Mesenchymal stem cell (in vitro differentiated cells and primary cell): ENCODE measurements at regions not wholly inside any gene's neighbourhood (a gene's known extent, or its start where the extent isn't known, plus 50 kb on each side); places are given as distances from the start of the nearest gene placed in this dataset.

Experiments used
- DNase-seq: peaks from one replicate; pipeline ENCODE4 v3.0.0-alpha.2; 2013
- H2AFZ ChIP-seq: one replicate; pipeline ENCODE4 v1.6.1; 2013; ENCODE audit warnings: low read depth, mild to moderate bottlenecking, control low read depth, inconsistent platforms, low read length, moderate library complexity
- H2AK5ac ChIP-seq: 2 replicates; pipeline ENCODE4 v1.6.1; 2013; ENCODE audit warnings: low read length, moderate library complexity, mild to moderate bottlenecking, inconsistent platforms; ENCODE audit not compliant: severe bottlenecking
- H2BK120ac ChIP-seq: one replicate; pipeline ENCODE4 v1.6.1; 2013; ENCODE audit warnings: low read depth, mild to moderate bottlenecking, inconsistent platforms, low read length, moderate library complexity
- H2BK12ac ChIP-seq, 2 experiments: one replicate each; pipeline ENCODE4 v1.6.1; 2013; ENCODE audit warnings: inconsistent platforms in 2 of 2, low read length in 2 of 2, mild to moderate bottlenecking in 2 of 2, moderate library complexity in 2 of 2, control low read depth in 1 of 2
- H2BK15ac ChIP-seq: one replicate; pipeline ENCODE4 v1.6.1; 2013; ENCODE audit warnings: mild to moderate bottlenecking, low read depth, inconsistent platforms; ENCODE audit not compliant: poor library complexity, severe bottlenecking
- H2BK5ac ChIP-seq: 2 replicates; pipeline ENCODE4 v1.6.1; 2013; ENCODE audit warnings: low read depth, mild to moderate bottlenecking, low read length, control low read depth, inconsistent platforms; ENCODE audit not compliant: poor library complexity, severe bottlenecking
- H3K14ac ChIP-seq, 2 experiments: one replicate each; pipeline ENCODE4 v1.6.1; 2013; ENCODE audit warnings: inconsistent platforms in 2 of 2, low read length in 2 of 2, control low read depth in 1 of 2, mild to moderate bottlenecking in 1 of 2, moderate library complexity in 1 of 2
- H3K18ac ChIP-seq, 2 experiments: one replicate each; pipeline ENCODE4 v1.6.1; 2013; ENCODE audit warnings: inconsistent platforms in 2 of 2, low read length in 2 of 2, control low read depth in 1 of 2, low read depth in 1 of 2, mild to moderate bottlenecking in 1 of 2
- H3K23ac ChIP-seq, 2 experiments: one replicate each; pipeline ENCODE4 v1.6.1; 2013; ENCODE audit warnings: inconsistent platforms in 2 of 2, low read length in 2 of 2, mild to moderate bottlenecking in 2 of 2, moderate library complexity in 2 of 2, control low read depth in 1 of 2
- H3K27ac ChIP-seq: 2 replicates; pipeline ENCODE4 v1.5.1; 2013; ENCODE audit warnings: mild to moderate bottlenecking, moderate library complexity, low read length, control low read depth, inconsistent platforms; ENCODE audit not compliant: poor library complexity, severe bottlenecking
- H3K27me3 ChIP-seq, 2 experiments: 2 replicates each; pipeline versions ENCODE4 v1.6.1 to v1.7.0; 2013; ENCODE audit warnings: low read length in 2 of 2, mild to moderate bottlenecking in 2 of 2, moderate library complexity in 2 of 2, control low read depth in 1 of 2, inconsistent platforms in 1 of 2; ENCODE audit not compliant: control insufficient read depth in 1 of 2, insufficient read depth in 1 of 2
- H3K36me3 ChIP-seq, 2 experiments: 2 replicates each; pipeline versions ENCODE4 v1.6.1 to v1.7.0; 2013; ENCODE audit warnings: low read length in 2 of 2, control low read depth in 1 of 2, inconsistent platforms in 1 of 2, low read depth in 1 of 2, mild to moderate bottlenecking in 1 of 2; ENCODE audit not compliant: insufficient read depth in 2 of 2, control insufficient read depth in 1 of 2
- H3K4ac ChIP-seq, 2 experiments: one replicate each; pipeline ENCODE4 v1.6.1; 2013; ENCODE audit warnings: inconsistent platforms in 2 of 2, low read length in 2 of 2, mild to moderate bottlenecking in 2 of 2, moderate library complexity in 2 of 2, control low read depth in 1 of 2, low read depth in 1 of 2
- H3K4me1 ChIP-seq: 2 replicates; pipeline ENCODE4 v1.6.1; 2013; ENCODE audit warnings: low read depth, low read length, control low read depth; ENCODE audit not compliant: control insufficient read depth, insufficient read depth
- H3K4me2 ChIP-seq: 2 replicates; pipeline ENCODE4 v1.6.1; 2013; ENCODE audit warnings: low read length, mild to moderate bottlenecking, inconsistent platforms; ENCODE audit not compliant: poor library complexity, severe bottlenecking
- H3K4me3 ChIP-seq, 2 experiments: 2 replicates each; pipeline versions ENCODE4 v1.5.1 to v1.7.0; 2013; ENCODE audit warnings: low read length in 2 of 2, mild to moderate bottlenecking in 2 of 2, control low read depth in 1 of 2, low read depth in 1 of 2; ENCODE audit not compliant: insufficient read depth in 1 of 2
- H3K79me1 ChIP-seq: replicated peaks from 2 replicates; pipeline ENCODE4 v1.6.1; 2013; ENCODE audit warnings: mild to moderate bottlenecking, control low read depth, low read length, inconsistent platforms; ENCODE audit not compliant: poor library complexity, severe bottlenecking
- H3K9ac ChIP-seq: 2 replicates; pipeline ENCODE4 v1.7.0; 2013; ENCODE audit warnings: mild to moderate bottlenecking, low read length, moderate library complexity
- H3K9me3 ChIP-seq: 2 replicates; pipeline ENCODE4 v1.7.0; 2013; ENCODE audit warnings: mild to moderate bottlenecking, low read length; ENCODE audit not compliant: control insufficient read depth
- H4K8ac ChIP-seq: one replicate; pipeline ENCODE4 v1.6.1; 2013; ENCODE audit warnings: inconsistent platforms, mild to moderate bottlenecking, low read length, moderate library complexity
- H4K91ac ChIP-seq: one replicate; pipeline ENCODE4 v1.6.1; 2013; ENCODE audit warnings: mild to moderate bottlenecking, low read length, inconsistent platforms
- WGBS: methylation state at CpG from one replicate; pipeline ENCODE4 v1.1.7; 2013; ENCODE audit warnings: mixed read lengths; 5-methylcytosine and 5-hydroxymethylcytosine counted together

DNA sequence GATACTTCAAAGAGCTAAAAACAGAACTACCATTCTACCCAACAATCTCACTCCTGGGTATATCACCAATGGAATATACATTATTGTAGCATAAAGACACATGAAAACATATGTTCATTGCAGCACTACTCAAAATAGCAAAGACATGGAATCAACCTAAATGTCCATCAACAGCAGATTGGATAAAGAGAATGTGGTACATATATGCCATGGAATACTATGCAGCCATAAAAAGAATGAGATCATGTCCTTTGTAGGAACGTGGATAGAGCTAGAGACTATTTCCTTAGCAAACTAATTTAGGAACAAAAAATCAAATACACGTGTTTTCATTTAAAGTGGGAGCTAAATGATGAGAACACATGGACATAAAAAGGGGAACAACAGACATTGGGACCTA is 247.9 kb upstream of the VLDLR start:
- H3K79me1 ChIP-seq = no peaks in the 10 kb centered on the region
- no peak overlapping the region for H2AK5ac ChIP-seq
- no peak overlapping the region for H3K4me2 ChIP-seq
- no peak overlapping the region for H3K4ac ChIP-seq
- WGBS = no CpG with 5 or more reads among the region's 2 CpGs
- H3K9ac ChIP-seq = no peak overlapping the region
- H3K4me3 ChIP-seq = no peak overlapping the region
- H4K8ac ChIP-seq = no peak overlapping the region
- H3K9me3 ChIP-seq = peaks cover 12% of the 10 kb centered on the region
- no peak overlapping the region for H3K27ac ChIP-seq
- H3K36me3 ChIP-seq = no peaks in the 10 kb centered on the region
- no peak overlapping the region for H3K14ac ChIP-seq
- H3K4me1 ChIP-seq = no peaks in the 10 kb centered on the region
- no peak overlapping the region for H2BK15ac ChIP-seq
- H2AFZ ChIP-seq = no peak overlapping the region
- no peak for DNase-seq
- no peak overlapping the region for H3K18ac ChIP-seq
- H2BK5ac ChIP-seq = no peak overlapping the region
- no peak overlapping the region for H2BK120ac ChIP-seq
- no peak overlapping the region for H3K23ac ChIP-seq
- H4K91ac ChIP-seq = no peak overlapping the region
- peaks cover 0 to 3% of the 10 kb centered on the region in 2 experiments for H3K27me3 ChIP-seq
- H2BK12ac ChIP-seq = no peak overlapping the region

DNA sequence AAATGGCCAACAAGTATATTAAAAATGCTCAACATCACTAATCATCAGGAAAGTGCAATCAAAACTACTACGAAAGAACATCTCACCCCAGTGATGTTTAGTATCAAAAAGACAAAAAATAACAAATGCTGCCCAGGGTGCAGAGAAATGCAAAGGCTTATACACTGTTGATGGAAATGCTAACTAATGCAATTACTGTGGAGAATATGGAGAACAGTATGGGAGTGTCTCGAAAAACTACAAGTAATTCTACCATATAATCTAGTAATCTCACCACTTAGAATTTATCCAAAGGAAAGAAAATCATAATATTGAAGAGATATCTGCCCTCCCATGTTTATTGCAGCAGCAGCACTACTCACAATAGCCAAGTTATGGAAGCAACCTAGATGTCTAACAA is 246.5 kb upstream of the VLDLR start:
- H3K4me3 ChIP-seq = no peak overlapping the region
- H3K14ac ChIP-seq = no peak overlapping the region
- H3K4ac ChIP-seq = no peak overlapping the region
- WGBS = no CpG with 5 or more reads among the region's 2 CpGs
- no peak overlapping the region for H3K4me2 ChIP-seq
- H3K23ac ChIP-seq = no peak overlapping the region
- H2AK5ac ChIP-seq = no peak overlapping the region
- H2BK15ac ChIP-seq = no peak overlapping the region
- H3K9ac ChIP-seq = no peak overlapping the region
- H3K27ac ChIP-seq = no peak overlapping the region
- H3K18ac ChIP-seq = no peak overlapping the region
- H3K4me1 ChIP-seq = no peaks in the 10 kb centered on the region
- no peak overlapping the region for H4K91ac ChIP-seq
- no peak overlapping the region for H4K8ac ChIP-seq
- H2BK120ac ChIP-seq = no peak overlapping the region
- H2AFZ ChIP-seq = no peak overlapping the region
- peaks cover 12% of the 10 kb centered on the region for H3K9me3 ChIP-seq
- no peak for DNase-seq
- H3K79me1 ChIP-seq = no peaks in the 10 kb centered on the region
- no peak overlapping the region for H2BK5ac ChIP-seq
- no peaks in the 10 kb centered on the region for H3K36me3 ChIP-seq
- H3K27me3 ChIP-seq = peaks cover 0 to 3% of the 10 kb centered on the region in 2 experiments
- no peak overlapping the region for H2BK12ac ChIP-seq

DNA sequence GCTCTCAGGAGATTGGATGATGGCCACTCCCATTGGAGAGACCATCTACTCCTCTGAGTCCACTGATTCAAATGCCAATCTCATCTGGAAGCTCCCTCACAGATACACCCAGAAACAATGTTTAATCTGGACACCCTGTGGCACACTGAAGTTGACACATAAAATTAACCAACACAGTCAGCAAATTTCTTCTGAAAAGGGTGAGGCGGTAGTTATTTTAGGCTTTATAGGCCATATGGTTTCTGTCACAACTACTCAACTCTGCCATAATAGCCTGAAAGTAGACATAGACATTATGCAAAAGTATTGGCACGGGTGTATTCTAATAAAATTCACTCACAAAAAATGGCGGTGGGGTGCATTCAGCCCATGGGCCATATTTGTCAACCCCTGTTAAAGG is 244.5 kb upstream of the VLDLR start:
- no peak overlapping the region for H4K91ac ChIP-seq
- no peaks in the 10 kb centered on the region for H3K36me3 ChIP-seq
- no peak overlapping the region for H3K18ac ChIP-seq
- H3K79me1 ChIP-seq = no peaks in the 10 kb centered on the region
- DNase-seq = no peak
- no peak overlapping the region for H4K8ac ChIP-seq
- peaks cover 12% of the 10 kb centered on the region for H3K9me3 ChIP-seq
- H2AFZ ChIP-seq = no peak overlapping the region
- H3K27ac ChIP-seq = no peak overlapping the region
- no peak overlapping the region for H2BK120ac ChIP-seq
- H2BK12ac ChIP-seq = no peak overlapping the region
- no peak overlapping the region for H3K4ac ChIP-seq
- no peak overlapping the region for H3K23ac ChIP-seq
- no peak overlapping the region for H3K14ac ChIP-seq
- no peaks in the 10 kb centered on the region for H3K4me1 ChIP-seq
- no peak overlapping the region for H3K4me2 ChIP-seq
- no peak overlapping the region for H3K4me3 ChIP-seq
- no peak overlapping the region for H2BK15ac ChIP-seq
- no peak overlapping the region for H3K9ac ChIP-seq
- WGBS = 75% methylated on average over 2 of the region's 3 CpGs
- H2BK5ac ChIP-seq = no peak overlapping the region
- H2AK5ac ChIP-seq = no peak overlapping the region
- peaks cover 0 to 3% of the 10 kb centered on the region in 2 experiments for H3K27me3 ChIP-seq

DNA sequence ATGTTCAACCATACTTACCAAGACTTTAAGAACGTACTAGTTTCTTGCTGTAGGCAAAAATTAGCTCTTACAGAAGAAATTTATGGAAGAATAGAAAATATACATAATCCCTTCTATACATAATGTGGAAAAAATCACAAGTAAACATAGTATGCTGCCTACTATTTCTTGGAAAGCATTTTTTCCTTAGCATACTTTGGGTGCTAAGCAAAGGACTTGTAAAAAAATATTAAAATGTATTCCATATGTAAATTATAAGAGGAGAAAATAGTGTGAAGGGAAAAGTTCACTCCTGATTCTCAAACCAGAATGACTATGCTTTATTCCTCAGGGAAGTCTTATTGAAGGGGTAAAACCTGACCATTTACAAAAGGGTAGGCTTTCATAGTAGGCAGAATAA is 243.8 kb upstream of the VLDLR start:
- H2BK12ac ChIP-seq = no peak overlapping the region

More for the DNA sequence above, 243.8 kb upstream of the VLDLR start:
- Histone ChIP-seq H2BK15ac (no peak overlapping the region), H3K4me2 (no peak overlapping the region), H3K9me3 (peaks cover 12% of the 10 kb centered on the region), H3K18ac (no peak overlapping the region), H3K23ac (no peak overlapping the region), H4K8ac (no peak overlapping the region), H3K4me1 (no peaks in the 10 kb centered on the region), H3K79me1 (no peaks in the 10 kb centered on the region), H2BK5ac (no peak overlapping the region), H2AK5ac (no peak overlapping the region), H3K4me3 (no peak overlapping the region), H3K27ac (no peak overlapping the region), H3K27me3 (peaks cover 0 to 3% of the 10 kb centered on the region in 2 experiments), H3K14ac (no peak overlapping the region), H3K36me3 (no peaks in the 10 kb centered on the region), H2BK120ac (no peak overlapping the region), H3K4ac (no peak overlapping the region), H4K91ac (no peak overlapping the region), H2AFZ (no peak overlapping the region), H3K9ac (no peak overlapping the region)
- WGBS = no CpG with 5 or more reads among the region's 1 CpG
- no peak for DNase-seq
